ENCODE measurements at regions not wholly inside any gene's neighbourhood (a gene's known extent, or its start where the extent isn't known, plus 50 kb on each side); places are given as distances from the start of the nearest gene placed in this dataset.

- no peak overlapping the region for H3K27ac ChIP-seq
- no peak for TF ChIP-seq CTCF (IDR thresholded peaks at IDR 0.05)
- no peak for TF ChIP-seq ZFX (IDR thresholded peaks at IDR 0.05; ENCODE audit: borderline replicate concordance)
Observed at GRCh38 chrX:68892651-68893050, 63.8 kb downstream of the EFNB1 start.

GRCh38 chrX:68892134-68892533 is 63.3 kb downstream of the EFNB1 start:
- no peak overlapping the region for H3K27ac ChIP-seq
- TF ChIP-seq CTCF (IDR thresholded peaks at IDR 0.05): no peak
